ENCODE measurements at regions not wholly inside any gene's neighbourhood (a gene's known extent, or its start where the extent isn't known, plus 50 kb on each side); places are given as distances from the start of the nearest gene placed in this dataset.

DNA sequence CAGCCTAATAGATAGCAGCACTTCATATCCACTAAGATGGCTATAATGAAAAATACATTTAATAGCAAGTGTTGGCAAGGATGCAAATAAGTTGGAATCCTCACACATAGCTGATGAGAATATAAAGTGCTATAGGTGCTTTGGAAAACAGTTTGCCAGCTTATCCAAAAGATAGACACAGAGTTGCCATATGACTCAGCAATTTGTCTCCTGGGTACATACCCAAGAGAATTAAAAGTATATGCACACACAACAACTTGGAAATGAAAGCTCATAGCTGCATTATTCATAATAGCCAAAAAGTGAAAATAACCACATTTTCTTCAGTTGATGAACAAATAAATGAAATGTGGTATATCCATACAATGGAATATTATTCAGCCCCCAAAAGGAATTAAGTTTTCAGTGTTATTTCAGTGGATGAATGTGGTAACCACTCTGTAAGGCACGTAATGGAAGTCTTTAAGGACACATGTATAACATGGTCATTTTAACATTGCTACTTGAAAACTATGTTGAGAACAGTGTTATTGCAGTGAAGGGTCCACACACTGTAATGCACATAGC is 320.9 kb upstream of the ADGRL3 start (continued):
- TF ChIP-seq, protein P1, sequence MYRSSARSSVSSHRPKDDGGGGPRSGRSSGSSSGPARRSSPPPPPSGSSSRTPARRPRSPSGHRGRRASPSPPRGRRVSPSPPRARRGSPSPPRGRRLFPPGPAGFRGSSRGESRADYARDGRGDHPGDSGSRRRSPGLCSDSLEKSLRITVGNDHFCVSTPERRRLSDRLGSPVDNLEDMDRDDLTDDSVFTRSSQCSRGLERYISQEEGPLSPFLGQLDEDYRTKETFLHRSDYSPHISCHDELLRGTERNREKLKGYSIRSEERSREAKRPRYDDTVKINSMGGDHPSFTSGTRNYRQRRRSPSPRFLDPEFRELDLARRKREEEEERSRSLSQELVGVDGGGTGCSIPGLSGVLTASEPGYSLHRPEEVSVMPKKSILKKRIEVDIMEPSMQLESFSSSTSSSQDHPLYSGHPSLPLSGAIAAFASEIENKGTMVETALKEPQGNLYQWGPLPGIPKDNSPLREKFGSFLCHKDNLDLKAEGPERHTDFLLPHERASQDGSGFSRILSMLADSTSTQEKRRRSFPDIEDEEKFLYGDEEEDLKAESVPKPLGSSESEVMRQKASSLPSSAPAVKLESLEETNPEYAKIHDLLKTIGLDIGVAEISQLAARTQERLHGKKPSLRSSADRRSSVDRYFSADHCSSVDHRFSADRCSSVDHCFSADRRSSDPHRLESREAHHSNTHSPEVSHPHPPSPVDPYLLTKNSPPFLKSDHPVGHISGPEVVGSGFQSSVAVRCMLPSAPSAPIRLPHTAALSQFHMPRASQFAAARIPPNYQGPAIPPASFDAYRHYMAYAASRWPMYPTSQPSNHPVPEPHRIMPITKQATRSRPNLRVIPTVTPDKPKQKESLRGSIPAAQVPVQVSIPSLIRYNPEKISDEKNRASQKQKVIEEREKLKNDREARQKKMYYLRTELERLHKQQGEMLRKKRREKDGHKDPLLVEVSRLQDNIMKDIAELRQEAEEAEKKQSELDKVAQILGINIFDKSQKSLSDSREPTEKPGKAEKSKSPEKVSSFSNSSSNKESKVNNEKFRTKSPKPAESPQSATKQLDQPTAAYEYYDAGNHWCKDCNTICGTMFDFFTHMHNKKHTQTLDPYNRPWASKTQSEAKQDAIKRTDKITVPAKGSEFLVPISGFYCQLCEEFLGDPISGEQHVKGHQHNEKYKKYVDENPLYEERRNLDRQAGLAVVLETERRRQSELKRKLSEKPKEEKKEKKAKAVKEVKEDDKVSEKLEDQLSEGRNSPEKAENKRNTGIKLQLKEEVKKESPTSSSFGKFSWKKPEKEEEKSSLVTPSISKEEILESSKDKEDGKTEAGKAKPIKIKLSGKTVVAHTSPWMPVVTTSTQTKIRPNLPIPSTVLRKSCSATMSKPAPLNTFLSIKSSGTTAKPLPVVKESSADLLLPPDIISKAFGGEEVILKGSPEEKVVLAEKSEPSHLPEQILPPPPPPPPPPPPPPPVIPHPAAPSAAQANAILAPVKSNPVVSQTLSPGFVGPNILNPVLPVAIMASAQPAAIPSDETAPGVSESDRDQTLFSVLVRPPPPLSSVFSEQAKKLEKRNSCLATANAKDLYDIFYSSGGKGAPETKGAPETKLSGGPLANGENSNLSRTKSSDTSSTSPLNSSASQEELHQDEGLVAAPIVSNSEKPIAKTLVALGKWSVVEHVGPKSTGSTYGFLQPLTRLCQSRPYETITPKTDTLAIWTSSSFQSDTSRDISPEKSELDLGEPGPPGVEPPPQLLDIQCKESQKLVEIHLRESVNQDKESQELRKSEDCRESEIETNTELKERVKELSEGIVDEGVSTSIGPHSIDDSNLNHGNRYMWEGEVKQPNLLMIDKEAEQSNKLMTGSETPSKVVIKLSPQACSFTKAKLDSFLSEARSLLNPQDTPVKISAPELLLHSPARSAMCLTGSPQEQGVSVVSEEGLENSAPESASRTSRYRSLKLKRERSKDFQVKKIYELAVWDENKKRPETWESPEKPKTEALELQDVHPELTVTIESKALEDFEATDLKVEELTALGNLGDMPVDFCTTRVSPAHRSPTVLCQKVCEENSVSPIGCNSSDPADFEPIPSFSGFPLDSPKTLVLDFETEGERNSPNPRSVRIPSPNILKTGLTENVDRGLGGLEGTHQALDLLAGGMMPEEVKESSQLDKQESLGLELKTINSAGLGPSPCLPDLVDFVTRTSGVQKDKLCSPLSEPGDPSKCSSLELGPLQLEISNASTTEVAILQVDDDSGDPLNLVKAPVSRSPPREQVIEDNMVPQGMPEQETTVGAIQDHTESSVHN (CRISPR knock-in tag; IDR thresholded peaks at IDR 0.05), result no peak
- TF ChIP-seq, protein P2, sequence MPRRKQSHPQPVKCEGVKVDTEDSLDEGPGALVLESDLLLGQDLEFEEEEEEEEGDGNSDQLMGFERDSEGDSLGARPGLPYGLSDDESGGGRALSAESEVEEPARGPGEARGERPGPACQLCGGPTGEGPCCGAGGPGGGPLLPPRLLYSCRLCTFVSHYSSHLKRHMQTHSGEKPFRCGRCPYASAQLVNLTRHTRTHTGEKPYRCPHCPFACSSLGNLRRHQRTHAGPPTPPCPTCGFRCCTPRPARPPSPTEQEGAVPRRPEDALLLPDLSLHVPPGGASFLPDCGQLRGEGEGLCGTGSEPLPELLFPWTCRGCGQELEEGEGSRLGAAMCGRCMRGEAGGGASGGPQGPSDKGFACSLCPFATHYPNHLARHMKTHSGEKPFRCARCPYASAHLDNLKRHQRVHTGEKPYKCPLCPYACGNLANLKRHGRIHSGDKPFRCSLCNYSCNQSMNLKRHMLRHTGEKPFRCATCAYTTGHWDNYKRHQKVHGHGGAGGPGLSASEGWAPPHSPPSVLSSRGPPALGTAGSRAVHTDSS (CRISPR knock-in tag; conservative IDR thresholded peaks at IDR 0.05), result no peak
- no peak for TF ChIP-seq ZNF251 (CRISPR knock-in tag; IDR thresholded peaks at IDR 0.05)
- TF ChIP-seq YY1 (IDR thresholded peaks at IDR 0.05; ENCODE audit: insufficient read depth, insufficient replicate concordance, low read depth, low read length), result no peak
